ENCODE measurements at regions not wholly inside any gene's neighbourhood (a gene's known extent, or its start where the extent isn't known, plus 50 kb on each side); places are given as distances from the start of the nearest gene placed in this dataset.

DNA sequence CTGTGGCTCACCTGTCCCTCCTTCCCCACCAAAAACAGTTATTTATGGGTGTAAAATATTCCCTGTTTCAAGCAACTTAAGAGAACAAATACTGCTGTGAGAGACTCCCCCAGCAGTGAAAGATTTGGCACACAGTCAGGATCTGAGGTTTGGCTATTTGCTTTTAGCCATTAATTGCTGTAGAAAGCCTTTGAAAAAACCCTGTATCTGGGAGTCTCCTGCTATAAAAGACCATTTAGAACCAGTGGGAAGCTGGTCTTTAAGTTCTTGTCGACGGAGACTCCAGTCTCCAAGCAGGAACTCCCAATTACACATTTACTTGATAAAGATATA, 55.1 kb upstream of the PCSK6 start:
- TF ChIP-seq EP300 (IDR thresholded peaks at IDR 0.05) (no peak), POLR2A (IDR thresholded peaks at IDR 0.05) (no peak)
- TF ChIP-seq, protein P1, sequence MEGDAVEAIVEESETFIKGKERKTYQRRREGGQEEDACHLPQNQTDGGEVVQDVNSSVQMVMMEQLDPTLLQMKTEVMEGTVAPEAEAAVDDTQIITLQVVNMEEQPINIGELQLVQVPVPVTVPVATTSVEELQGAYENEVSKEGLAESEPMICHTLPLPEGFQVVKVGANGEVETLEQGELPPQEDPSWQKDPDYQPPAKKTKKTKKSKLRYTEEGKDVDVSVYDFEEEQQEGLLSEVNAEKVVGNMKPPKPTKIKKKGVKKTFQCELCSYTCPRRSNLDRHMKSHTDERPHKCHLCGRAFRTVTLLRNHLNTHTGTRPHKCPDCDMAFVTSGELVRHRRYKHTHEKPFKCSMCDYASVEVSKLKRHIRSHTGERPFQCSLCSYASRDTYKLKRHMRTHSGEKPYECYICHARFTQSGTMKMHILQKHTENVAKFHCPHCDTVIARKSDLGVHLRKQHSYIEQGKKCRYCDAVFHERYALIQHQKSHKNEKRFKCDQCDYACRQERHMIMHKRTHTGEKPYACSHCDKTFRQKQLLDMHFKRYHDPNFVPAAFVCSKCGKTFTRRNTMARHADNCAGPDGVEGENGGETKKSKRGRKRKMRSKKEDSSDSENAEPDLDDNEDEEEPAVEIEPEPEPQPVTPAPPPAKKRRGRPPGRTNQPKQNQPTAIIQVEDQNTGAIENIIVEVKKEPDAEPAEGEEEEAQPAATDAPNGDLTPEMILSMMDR (IDR thresholded peaks at IDR 0.05) = no peak

All from tibial nerve (tissue), 4 donors.